IMR-90 (cell line): ENCODE measurements at regions not wholly inside any gene's neighbourhood (a gene's known extent, or its start where the extent isn't known, plus 50 kb on each side); places are given as distances from the start of the nearest gene placed in this dataset.

Source experiments
- ATAC-seq: fragments of 200-7000 bp; cut with Tn5 transposase; 2 replicates; pipeline ENCODE4 v1.9.1; 2020; ENCODE audit warnings: low read depth, mild to moderate bottlenecking, moderate library complexity
- BruUV-seq: library from RNA; stranded (reverse); fragments of 400-500 nt; replicated peaks from 2 replicates; lab custom pipeline; 2021; lab: Mats Ljungman, UMichigan
- CTCF ChIA-PET: fragments of 300-600 bp; formaldehyde crosslinking; extraction: SDS; loops from one replicate; lab custom pipeline; 2021; ENCODE audit warnings: antibody characterized with exemption; lab: Yijun Ruan, JAX
- POLR2A ChIA-PET: fragments of 300-600 bp; sonication (Branson Sonifier 250); formaldehyde crosslinking; loops from one replicate; lab custom pipeline; 2022; ENCODE audit warnings: antibody characterized with exemption; ENCODE audit not compliant: unreplicated experiment; lab: Charles Lee
- DNase-seq: peaks from one replicate; pipeline ENCODE4 v3.0.0; 2013
- H2AFZ ChIP-seq: replicated peaks from 2 replicates; pipeline ENCODE3; 2013; ENCODE audit warnings: low read length, mild to moderate bottlenecking; ENCODE audit not compliant: poor library complexity
- H2AK5ac ChIP-seq: 2 replicates; pipeline ENCODE4 v1.6.1; 2013; ENCODE audit warnings: low read depth, low read length, inconsistent platforms
- H2AK9ac ChIP-seq: replicated peaks from 2 replicates; pipeline ENCODE3; 2013; ENCODE audit warnings: mild to moderate bottlenecking, low read depth, low read length, moderate library complexity; ENCODE audit not compliant: poor library complexity
- H2BK120ac ChIP-seq: 2 replicates; pipeline ENCODE4 v1.6.1; 2013; ENCODE audit warnings: low read depth, low read length, inconsistent platforms
- H2BK15ac ChIP-seq: 3 replicates; pipeline ENCODE4 v1.6.1; 2013; ENCODE audit warnings: low read depth, low read length, inconsistent platforms
- H2BK20ac ChIP-seq: 2 replicates; pipeline ENCODE4 v1.6.1; 2013; ENCODE audit warnings: low read depth, mild to moderate bottlenecking, inconsistent platforms, low read length, moderate library complexity
- H2BK5ac ChIP-seq: 2 replicates; pipeline ENCODE4 v1.6.1; 2013; ENCODE audit warnings: mild to moderate bottlenecking, low read depth, low read length, inconsistent platforms; ENCODE audit not compliant: poor library complexity, severe bottlenecking
- H3K14ac ChIP-seq: replicated peaks from 2 replicates; pipeline ENCODE4 v1.6.1; 2013; ENCODE audit warnings: low read depth, low read length, inconsistent platforms
- H3K18ac ChIP-seq: 2 replicates; pipeline ENCODE4 v1.6.1; 2013; ENCODE audit warnings: low read depth, low read length, control low read depth
- H3K23ac ChIP-seq: 2 replicates; pipeline ENCODE4 v1.6.1; 2013; ENCODE audit warnings: low read depth, low read length, inconsistent platforms
- H3K27ac ChIP-seq: 2 replicates; pipeline ENCODE4 v1.5.1; 2013; ENCODE audit warnings: mild to moderate bottlenecking, control low read depth, low read length; ENCODE audit not compliant: insufficient read depth
- H3K27me3 ChIP-seq: 2 replicates; pipeline ENCODE4 v1.6.1; 2013; ENCODE audit warnings: low read length; ENCODE audit not compliant: control insufficient read depth, insufficient read depth
- H3K36me3 ChIP-seq: 2 replicates; pipeline ENCODE4 v1.6.1; 2013; ENCODE audit warnings: low read length, mixed read lengths; ENCODE audit not compliant: control insufficient read depth, insufficient read depth
- H3K4ac ChIP-seq: 2 replicates; pipeline ENCODE4 v1.6.1; 2013; ENCODE audit warnings: low read depth, low read length, inconsistent platforms
- H3K4me1 ChIP-seq: 2 replicates; pipeline ENCODE4 v1.6.1; 2013; ENCODE audit warnings: low read length, mixed read lengths; ENCODE audit not compliant: control insufficient read depth, insufficient read depth
- H3K4me2 ChIP-seq: 2 replicates; pipeline ENCODE4 v1.6.1; 2013; ENCODE audit warnings: low read depth, mild to moderate bottlenecking, control low read depth, low read length, moderate library complexity
- H3K4me3 ChIP-seq: 2 replicates; pipeline ENCODE4 v1.5.1; 2013; ENCODE audit warnings: low read depth, mild to moderate bottlenecking, control low read depth, low read length, moderate library complexity; ENCODE audit not compliant: insufficient read depth
- H3K56ac ChIP-seq: 2 replicates; pipeline ENCODE4 v1.6.1; 2013; ENCODE audit warnings: low read length, inconsistent platforms; ENCODE audit not compliant: insufficient read depth; ENCODE audit errors: extremely low read depth
- H3K79me1 ChIP-seq, 2 experiments: 2 replicates each; pipeline ENCODE4 v1.6.1; 2013; ENCODE audit warnings: low read length in 2 of 2, inconsistent platforms in 1 of 2, low read depth in 1 of 2
- H3K9ac ChIP-seq: 2 replicates; pipeline ENCODE4 v1.6.1; 2013; ENCODE audit warnings: low read depth, low read length, control low read depth
- H3K9me1 ChIP-seq: 2 replicates; pipeline ENCODE4 v1.6.1; 2013; ENCODE audit warnings: low read length, inconsistent platforms; ENCODE audit not compliant: insufficient read depth
- H3K9me3 ChIP-seq: 2 replicates; pipeline ENCODE4 v1.6.1; 2013; ENCODE audit warnings: low read length; ENCODE audit not compliant: control insufficient read depth, insufficient read depth
- H4K20me1 ChIP-seq: 2 replicates; pipeline ENCODE4 v1.6.1; 2013; ENCODE audit warnings: low read length, inconsistent platforms; ENCODE audit not compliant: insufficient read depth
- H4K5ac ChIP-seq: 2 replicates; pipeline ENCODE4 v1.6.1; 2013; ENCODE audit warnings: mild to moderate bottlenecking, low read depth, low read length, control low read depth
- H4K8ac ChIP-seq, 2 experiments: 2 replicates each; pipeline ENCODE4 v1.6.1; 2013; ENCODE audit warnings: low read depth in 2 of 2, low read length in 2 of 2, control low read depth in 1 of 2, inconsistent platforms in 1 of 2
- H4K91ac ChIP-seq: 2 replicates; pipeline ENCODE4 v1.6.1; 2013; ENCODE audit warnings: low read depth, low read length, inconsistent platforms; ENCODE audit not compliant: insufficient read depth
- BHLHE40 ChIP-seq: fragments of 150-350 bp; IDR thresholded peaks from 2 replicates; pipeline ENCODE4 v1.6.1; 2016; ENCODE audit warnings: mild to moderate bottlenecking, low read depth, low read length
- CEBPB ChIP-seq: IDR thresholded peaks from 2 replicates; pipeline ENCODE4 v1.6.1; 2012; ENCODE audit warnings: low read depth, low read length, improper control_type of control experiment
- CHD1 ChIP-seq: IDR thresholded peaks from 2 replicates; pipeline ENCODE4 v1.6.1; 2012; ENCODE audit warnings: low read depth, low read length, improper control_type of control experiment
- ELK1 ChIP-seq: fragments of 150-350 bp; IDR thresholded peaks from 2 replicates; pipeline ENCODE4 v1.6.1; 2016; ENCODE audit warnings: low read depth, mild to moderate bottlenecking, low read length, moderate library complexity, borderline replicate concordance
- FOS ChIP-seq: fragments of 150-350 bp; IDR thresholded peaks from 2 replicates; pipeline ENCODE4 v1.6.1; 2016; ENCODE audit warnings: low read depth, low read length
- MAFK ChIP-seq: IDR thresholded peaks from 2 replicates; pipeline ENCODE4 v1.6.1; 2012; ENCODE audit warnings: low read depth, low read length, improper control_type of control experiment
- MAZ ChIP-seq: IDR thresholded peaks from 2 replicates; pipeline ENCODE4 v1.6.1; 2012; ENCODE audit warnings: low read depth, mild to moderate bottlenecking, low read length, improper control_type of control experiment, moderate library complexity, borderline replicate concordance
- MXI1 ChIP-seq: IDR thresholded peaks from 2 replicates; pipeline ENCODE4 v1.6.1; 2012; ENCODE audit warnings: low read depth, mild to moderate bottlenecking, low read length, moderate library complexity, borderline replicate concordance
- NFE2L2 ChIP-seq: fragments of 150-350 bp; IDR thresholded peaks from 2 replicates; pipeline ENCODE4 v1.6.1; 2016; ENCODE audit warnings: low read depth, mild to moderate bottlenecking, low read length
- POLR2A ChIP-seq: IDR thresholded peaks from 2 replicates; pipeline ENCODE4 v1.6.1; 2012; ENCODE audit warnings: mild to moderate bottlenecking, low read depth, low read length
- RAD21 ChIP-seq: IDR thresholded peaks from 2 replicates; pipeline ENCODE4 v1.6.1; 2012; ENCODE audit warnings: low read length, improper control_type of control experiment
- RCOR1 ChIP-seq: IDR thresholded peaks from 2 replicates; pipeline ENCODE4 v1.6.1; 2012; ENCODE audit warnings: mild to moderate bottlenecking, low read length, improper control_type of control experiment; ENCODE audit not compliant: insufficient replicate concordance
- RFX5 ChIP-seq: IDR thresholded peaks from 2 replicates; pipeline ENCODE4 v1.8.0; 2012; ENCODE audit warnings: low read depth, mild to moderate bottlenecking, low read length, moderate library complexity
- SMC3 ChIP-seq: fragments of 150-350 bp; IDR thresholded peaks from 2 replicates; pipeline ENCODE4 v1.6.1; 2016; ENCODE audit warnings: low read depth, mild to moderate bottlenecking, antibody characterized with exemption, low read length, moderate library complexity
- USF2 ChIP-seq: fragments of 150-350 bp; IDR thresholded peaks from 2 replicates; pipeline ENCODE4 v1.6.1; 2017; ENCODE audit warnings: mild to moderate bottlenecking, antibody characterized with exemption, low read length, low read depth
- WGBS, 2 experiments: methylation state at CpG; one replicate each; pipeline versions ENCODE4 v1.1.5 to v1.1.7; 2013; ENCODE audit warnings: missing lambda C conversion rate in 2 of 2; ENCODE audit not compliant: insufficient read length in 1 of 2; ENCODE audit errors: extremely low coverage in 2 of 2; 5-methylcytosine and 5-hydroxymethylcytosine counted together
- dilution Hi-C: fragments of 300-500 bp; cut with HindIII; formaldehyde crosslinking; loops from one replicate; pipeline ENCODE4 v1.14.3; 2018; ENCODE audit warnings: low sequenced_read_pairs; ENCODE audit not compliant: unreplicated experiment
- in situ Hi-C: fragments of 300-500 bp; cut with MboI; formaldehyde crosslinking; loops from 3 replicates; pipeline ENCODE4 v1.14.3; 2019; ENCODE audit warnings: low sequenced_read_pairs, inconsistent platforms, mixed read lengths
- intact Hi-C: fragments of 100-400 bp; cut with micrococcal nuclease; formaldehyde crosslinking; loops from 2 replicates; pipeline ENCODE4 v1.10.0; 2022
- TF ChIP-seq, protein P1 (sequence below): conservative IDR thresholded peaks from 2 replicates; pipeline ENCODE4 v1.5.1; 2012; ENCODE audit warnings: mild to moderate bottlenecking, low read depth, low read length, improper control_type of control experiment

DNA sequence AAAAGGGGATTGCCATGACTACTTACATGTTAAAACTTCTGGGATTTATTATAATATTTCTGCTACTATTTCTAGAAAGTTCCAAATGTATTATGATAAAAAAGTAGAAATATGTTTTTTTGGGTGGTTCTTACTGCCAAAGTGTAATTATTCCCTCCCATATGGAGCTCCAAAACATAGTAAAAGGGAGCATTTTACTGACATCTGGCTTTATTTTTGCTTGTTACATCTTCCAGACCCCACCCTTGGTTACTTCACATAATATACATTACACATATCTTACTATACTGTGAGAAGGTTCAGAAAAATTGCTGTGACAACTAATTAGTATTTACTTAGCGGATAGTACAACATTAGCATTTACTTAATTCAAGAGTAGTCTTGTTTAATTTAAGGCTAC, 205.1 kb upstream of the TLL1 start:
- H3K23ac ChIP-seq, result no peak overlapping the region
- no peak overlapping the region for H4K5ac ChIP-seq
- H2AK5ac ChIP-seq, result no peak overlapping the region
- no peak overlapping the region for H2AFZ ChIP-seq
- no TSS peak for BruUV-seq
- no peak overlapping the region for H2BK20ac ChIP-seq
- no peak for TF ChIP-seq MAZ
- TF ChIP-seq MXI1, result no peak
- no peak for TF ChIP-seq USF2
- TF ChIP-seq POLR2A, result no peak
- TF ChIP-seq MAFK, result no peak
- TF ChIP-seq ELK1, result no peak
- TF ChIP-seq BHLHE40, result no peak
- TF ChIP-seq FOS, result no peak
- TF ChIP-seq, protein P1, sequence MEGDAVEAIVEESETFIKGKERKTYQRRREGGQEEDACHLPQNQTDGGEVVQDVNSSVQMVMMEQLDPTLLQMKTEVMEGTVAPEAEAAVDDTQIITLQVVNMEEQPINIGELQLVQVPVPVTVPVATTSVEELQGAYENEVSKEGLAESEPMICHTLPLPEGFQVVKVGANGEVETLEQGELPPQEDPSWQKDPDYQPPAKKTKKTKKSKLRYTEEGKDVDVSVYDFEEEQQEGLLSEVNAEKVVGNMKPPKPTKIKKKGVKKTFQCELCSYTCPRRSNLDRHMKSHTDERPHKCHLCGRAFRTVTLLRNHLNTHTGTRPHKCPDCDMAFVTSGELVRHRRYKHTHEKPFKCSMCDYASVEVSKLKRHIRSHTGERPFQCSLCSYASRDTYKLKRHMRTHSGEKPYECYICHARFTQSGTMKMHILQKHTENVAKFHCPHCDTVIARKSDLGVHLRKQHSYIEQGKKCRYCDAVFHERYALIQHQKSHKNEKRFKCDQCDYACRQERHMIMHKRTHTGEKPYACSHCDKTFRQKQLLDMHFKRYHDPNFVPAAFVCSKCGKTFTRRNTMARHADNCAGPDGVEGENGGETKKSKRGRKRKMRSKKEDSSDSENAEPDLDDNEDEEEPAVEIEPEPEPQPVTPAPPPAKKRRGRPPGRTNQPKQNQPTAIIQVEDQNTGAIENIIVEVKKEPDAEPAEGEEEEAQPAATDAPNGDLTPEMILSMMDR, result no peak
- TF ChIP-seq CEBPB, result no peak
- no peak for TF ChIP-seq RAD21
- no peak for TF ChIP-seq RFX5
- TF ChIP-seq CHD1, result no peak
- no peak for TF ChIP-seq RCOR1
- TF ChIP-seq SMC3, result no peak
- TF ChIP-seq NFE2L2, result no peak
- dilution Hi-C loops (no loop called here), intact Hi-C loops (no loop called here), in situ Hi-C loops (no loop called here)
- H2BK15ac ChIP-seq, result no peak overlapping the region
- no peaks in the 10 kb centered on the region for H3K4me1 ChIP-seq
- no CpG with 5 or more reads among the region's 1 CpG for WGBS, 2 experiments
- peaks cover 16% of the 10 kb centered on the region for H3K9me3 ChIP-seq
- H3K56ac ChIP-seq, result no peak overlapping the region
- H3K79me1 ChIP-seq, result no peaks in the 10 kb centered on the region
- no peak overlapping the region for H2AK9ac ChIP-seq
- no peak for ATAC-seq
- no peaks in the 10 kb centered on the region for H4K20me1 ChIP-seq
- no peak overlapping the region for H3K27ac ChIP-seq
- no peak overlapping the region for H3K18ac ChIP-seq
- H3K9me1 ChIP-seq, result no peaks in the 10 kb centered on the region
- H3K14ac ChIP-seq, result no peak overlapping the region
- DNase-seq, result no peak
- CTCF ChIA-PET, result no interaction called here
- no peaks in the 10 kb centered on the region for H3K36me3 ChIP-seq
- no peak overlapping the region for H4K91ac ChIP-seq
- H3K4ac ChIP-seq, result no peak overlapping the region
- H3K9ac ChIP-seq, result no peak overlapping the region
- H3K4me2 ChIP-seq, result no peak overlapping the region
- no peak overlapping the region for H3K4me3 ChIP-seq
- H2BK120ac ChIP-seq, result no peak overlapping the region
- no peak overlapping the region for H4K8ac ChIP-seq
- no peaks in the 10 kb centered on the region for H3K27me3 ChIP-seq
- H2BK5ac ChIP-seq, result no peak overlapping the region
- POLR2A ChIA-PET, result interaction anchor here (0.6 kb wide), 1 partner anchor 319 kb away, joined by 14 read pairs; no protein-coding TSS in a partner anchor
